Dendritic cell treated with granulocyte-macrophage colony-stimulating factor and Interleukin-4, amounts not matched to agents 40 ng/mL and 50 ng/mL, for 4 days (primary cell): ENCODE measurements at regions not wholly inside any gene's neighbourhood (a gene's known extent, or its start where the extent isn't known, plus 50 kb on each side); places are given as distances from the start of the nearest gene placed in this dataset.
"Not testable (repeated sequence)": the region's sequence is repeated elsewhere in the genome, so short reads cannot be mapped to it uniquely, and the experiment has no call there.

Experiments
- H3K27ac Mint-ChIP-seq: one replicate; pipeline ENCODE4 v1.8.0; 2022; ENCODE audit warnings: mild to moderate bottlenecking, mixed read lengths
- H3K27me3 Mint-ChIP-seq: one replicate; pipeline ENCODE4 v1.8.0; 2022; ENCODE audit warnings: mild to moderate bottlenecking, mixed read lengths
- H3K36me3 Mint-ChIP-seq: one replicate; pipeline ENCODE4 v1.8.0; 2022; ENCODE audit warnings: low read depth, mixed read lengths
- H3K4me1 Mint-ChIP-seq: one replicate; pipeline ENCODE4 v1.8.0; 2022; ENCODE audit warnings: low read depth, mixed read lengths
- H3K4me3 Mint-ChIP-seq: one replicate; pipeline ENCODE4 v1.8.0; 2022; ENCODE audit warnings: mild to moderate bottlenecking, moderate library complexity, mixed read lengths
- H3K9me3 Mint-ChIP-seq: one replicate; pipeline ENCODE4 v1.8.0; 2022; ENCODE audit warnings: mixed read lengths
- intact Hi-C: fragments of 100-400 bp; cut with micrococcal nuclease; formaldehyde crosslinking; loops from one replicate; pipeline ENCODE4 v1.15.0; 2022

DNA sequence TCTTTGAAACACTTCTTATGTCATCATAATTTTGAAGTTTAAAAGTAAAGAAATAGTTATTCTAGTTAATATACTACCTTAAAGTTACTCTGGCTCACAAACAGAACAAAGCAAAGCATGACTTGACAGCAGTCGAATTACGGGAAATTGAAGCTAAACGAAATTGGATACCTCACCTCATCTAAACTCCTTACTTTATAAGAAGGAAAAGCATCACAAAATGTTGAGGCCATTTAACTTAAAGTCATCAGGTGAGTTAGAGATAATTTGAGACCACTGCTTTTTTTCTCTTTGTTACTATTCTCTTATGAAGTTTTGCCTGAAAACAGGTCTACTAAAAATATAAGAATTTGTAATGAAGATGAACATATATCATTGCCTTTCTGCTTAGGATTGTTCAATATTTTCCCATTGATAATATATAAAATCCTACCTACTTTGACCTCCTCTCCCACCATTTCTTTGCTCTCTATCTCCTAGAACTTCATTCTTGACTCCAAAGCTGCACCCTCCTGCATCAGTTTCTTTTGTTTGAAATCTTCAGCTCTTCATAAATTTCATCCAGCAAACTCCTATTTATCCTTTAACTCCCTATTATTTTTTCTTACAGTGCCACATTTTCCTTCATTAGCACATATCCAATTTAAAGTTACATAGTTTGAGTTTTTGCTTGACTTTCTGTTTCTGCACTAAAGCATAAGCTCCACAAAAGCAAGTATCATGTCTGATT is 510.7 kb upstream of the ZNF337 start:
- H3K4me1 Mint-ChIP-seq = no peaks in the 10 kb centered on the region
- H3K27me3 Mint-ChIP-seq = peaks cover 31% of the 10 kb centered on the region
- no peak overlapping the region for H3K27ac Mint-ChIP-seq
- intact Hi-C loops = no loop called here
- H3K36me3 Mint-ChIP-seq = no peaks in the 10 kb centered on the region
- peaks cover 8% of the 10 kb centered on the region for H3K9me3 Mint-ChIP-seq
- H3K4me3 Mint-ChIP-seq = no peak overlapping the region

DNA sequence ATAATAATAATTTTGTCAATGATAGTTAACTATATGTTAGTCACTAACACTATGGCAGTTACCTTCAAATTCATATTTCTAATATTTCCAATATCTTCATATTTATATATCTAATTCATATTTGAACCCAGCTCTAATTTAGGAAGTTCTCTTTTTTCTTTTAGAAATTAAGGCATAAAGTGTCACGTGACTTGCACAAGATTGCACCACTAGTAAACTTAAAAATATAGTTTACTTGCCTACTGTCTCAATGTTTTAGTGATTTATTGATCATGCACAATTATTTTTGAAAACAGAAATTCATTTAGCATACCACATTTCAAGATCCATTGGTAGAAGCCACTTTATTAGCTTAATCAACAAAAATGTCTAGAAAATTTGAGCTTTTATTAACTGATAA is 508.7 kb upstream of the ZNF337 start:
- H3K27me3 Mint-ChIP-seq = peaks cover 30% of the 10 kb centered on the region
- H3K27ac Mint-ChIP-seq = no peak overlapping the region
- no peak overlapping the region for H3K4me3 Mint-ChIP-seq
- no peaks in the 10 kb centered on the region for H3K4me1 Mint-ChIP-seq
- intact Hi-C loops = no loop called here
- H3K9me3 Mint-ChIP-seq = peaks cover 28% of the 10 kb centered on the region
- H3K36me3 Mint-ChIP-seq = no peaks in the 10 kb centered on the region

DNA sequence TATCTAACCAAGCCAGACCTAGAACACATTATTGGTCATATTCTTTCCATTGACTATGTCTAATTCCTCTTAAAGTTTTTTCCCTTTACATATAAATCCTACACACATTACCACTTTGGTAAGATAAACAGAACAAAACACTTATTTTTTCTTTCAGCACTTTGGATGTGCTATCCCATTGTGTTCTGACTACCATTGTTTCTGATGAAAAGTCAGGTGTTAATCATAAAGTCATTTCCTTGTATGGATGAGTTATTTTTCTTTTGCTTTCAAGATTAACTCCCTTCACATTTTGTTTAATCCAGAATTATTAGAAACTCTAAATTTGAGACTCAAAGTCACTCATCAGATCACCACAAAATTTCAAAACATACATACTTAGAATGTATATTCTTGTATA is 504.4 kb upstream of the ZNF337 start:
- H3K36me3 Mint-ChIP-seq, intact Hi-C loops, H3K27ac Mint-ChIP-seq, H3K27me3 Mint-ChIP-seq, H3K4me1 Mint-ChIP-seq, H3K4me3 Mint-ChIP-seq: not testable (repeated sequence)
- H3K9me3 Mint-ChIP-seq = peaks cover 33% of the 10 kb centered on the region

DNA sequence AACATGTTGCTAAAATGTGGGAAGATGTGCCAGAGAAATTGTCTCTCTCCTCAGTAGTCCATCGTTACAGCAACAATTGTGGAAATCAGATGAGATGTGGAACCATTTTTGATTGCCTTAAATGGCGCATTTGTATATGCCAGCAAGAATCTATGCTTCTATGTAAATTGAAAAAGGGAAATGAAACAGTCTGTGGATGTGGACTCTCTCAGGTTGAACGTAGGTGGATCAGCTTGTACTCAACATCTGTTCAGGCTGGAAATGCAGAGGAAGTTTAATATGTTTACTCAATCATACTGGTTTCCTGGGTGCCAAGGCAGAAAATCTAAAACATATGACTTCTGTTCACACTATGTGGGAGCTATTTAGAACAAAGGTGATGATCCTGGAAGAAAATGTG is 490.7 kb upstream of the ZNF337 start:
- intact Hi-C loops, H3K4me1 Mint-ChIP-seq, H3K27ac Mint-ChIP-seq, H3K4me3 Mint-ChIP-seq, H3K36me3 Mint-ChIP-seq, H3K9me3 Mint-ChIP-seq, H3K27me3 Mint-ChIP-seq: not testable (repeated sequence)

- intact Hi-C loops, H3K9me3 Mint-ChIP-seq, H3K4me3 Mint-ChIP-seq, H3K27me3 Mint-ChIP-seq, H3K4me1 Mint-ChIP-seq, H3K36me3 Mint-ChIP-seq, H3K27ac Mint-ChIP-seq: not testable (repeated sequence)
Observed at GRCh38 chr20:26183720-26184119, 487.1 kb upstream of the ZNF337 start.

DNA sequence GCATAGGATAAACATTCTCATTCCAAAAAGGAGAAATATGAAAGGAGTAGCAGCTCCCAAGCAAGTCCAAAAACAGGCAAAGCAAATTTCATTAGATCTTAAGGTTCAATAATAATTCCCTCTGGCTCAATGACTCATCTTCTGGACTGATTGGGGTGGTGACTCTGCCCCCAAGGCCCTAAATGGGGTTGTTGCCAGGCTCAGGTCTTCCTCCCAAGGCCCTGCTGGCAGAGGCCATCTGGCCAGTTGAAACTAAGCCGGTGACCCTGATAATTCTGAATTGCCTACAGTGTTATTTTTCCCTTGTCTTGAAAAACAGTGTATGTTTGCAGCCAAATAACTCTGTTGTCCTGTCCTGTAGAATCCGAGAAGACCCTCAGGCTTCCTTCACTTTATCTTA is 484.7 kb upstream of the ZNF337 start:
- intact Hi-C loops, H3K27me3 Mint-ChIP-seq: not testable (repeated sequence)

DNA sequence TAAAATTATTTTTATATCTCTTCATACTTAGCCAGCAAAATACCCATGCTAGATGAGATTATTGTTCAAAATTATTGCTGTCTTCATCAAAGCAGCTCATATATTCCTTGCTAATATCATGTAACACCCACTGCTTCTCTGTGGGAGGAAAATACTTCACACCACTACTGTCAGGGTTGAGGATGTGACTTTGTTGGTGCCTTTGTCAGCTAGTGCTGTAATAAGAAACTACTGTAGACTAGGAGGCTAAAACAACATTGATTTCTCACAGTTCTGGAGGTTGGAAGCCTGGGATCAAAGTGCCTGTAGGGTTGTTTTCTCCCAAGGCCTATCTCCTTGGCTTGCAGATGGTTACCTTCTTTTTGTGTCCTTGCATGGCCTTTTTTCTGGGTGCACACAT is 475.2 kb upstream of the ZNF337 start:
- H3K27me3 Mint-ChIP-seq, H3K36me3 Mint-ChIP-seq, intact Hi-C loops, H3K9me3 Mint-ChIP-seq, H3K4me1 Mint-ChIP-seq, H3K4me3 Mint-ChIP-seq, H3K27ac Mint-ChIP-seq: not testable (repeated sequence)

More for the DNA sequence above, 484.7 kb upstream of the ZNF337 start:
- not testable (repeated sequence) for H3K9me3 Mint-ChIP-seq, H3K4me3 Mint-ChIP-seq, H3K4me1 Mint-ChIP-seq, H3K27ac Mint-ChIP-seq, H3K36me3 Mint-ChIP-seq

GRCh38 chr20:26169506-26169905 is 472.9 kb upstream of the ZNF337 start:
- no peaks in the 10 kb centered on the region for H3K9me3 Mint-ChIP-seq
- H3K4me3 Mint-ChIP-seq = no peak overlapping the region
- intact Hi-C loops = no loop called here
- H3K27ac Mint-ChIP-seq = no peak overlapping the region
- no peaks in the 10 kb centered on the region for H3K36me3 Mint-ChIP-seq
- H3K4me1 Mint-ChIP-seq = no peaks in the 10 kb centered on the region
- no peaks in the 10 kb centered on the region for H3K27me3 Mint-ChIP-seq

GRCh38 chr20:26167499-26167898 is 470.8 kb upstream of the ZNF337 start:
- no peaks in the 10 kb centered on the region for H3K4me1 Mint-ChIP-seq

GRCh38 chr20:26163890-26164289 is 467.2 kb upstream of the ZNF337 start:
- Mint-ChIP-seq H3K36me3 (no peaks in the 10 kb centered on the region), H3K4me3 (no peak overlapping the region)

More at GRCh38 chr20:26167499-26167898, 470.8 kb upstream of the ZNF337 start:
- intact Hi-C loops = no loop called here
- Mint-ChIP-seq H3K27ac (no peak overlapping the region), H3K27me3 (no peaks in the 10 kb centered on the region), H3K9me3 (no peaks in the 10 kb centered on the region), H3K36me3 (no peaks in the 10 kb centered on the region), H3K4me3 (no peak overlapping the region)

GRCh38 chr20:26163151-26163550 is 466.5 kb upstream of the ZNF337 start:
- H3K27me3 Mint-ChIP-seq, H3K4me3 Mint-ChIP-seq, intact Hi-C loops, H3K4me1 Mint-ChIP-seq, H3K36me3 Mint-ChIP-seq, H3K27ac Mint-ChIP-seq, H3K9me3 Mint-ChIP-seq: not testable (repeated sequence)

More at GRCh38 chr20:26163890-26164289, 467.2 kb upstream of the ZNF337 start:
- no peak overlapping the region for H3K27ac Mint-ChIP-seq
- no peaks in the 10 kb centered on the region for H3K9me3 Mint-ChIP-seq
- H3K4me1 Mint-ChIP-seq = no peaks in the 10 kb centered on the region
- intact Hi-C loops = no loop called here
- no peaks in the 10 kb centered on the region for H3K27me3 Mint-ChIP-seq

GRCh38 chr20:26161741-26162140 is 465.1 kb upstream of the ZNF337 start:
- H3K4me1 Mint-ChIP-seq, H3K27me3 Mint-ChIP-seq, H3K27ac Mint-ChIP-seq, intact Hi-C loops, H3K9me3 Mint-ChIP-seq, H3K36me3 Mint-ChIP-seq, H3K4me3 Mint-ChIP-seq: not testable (repeated sequence)

DNA sequence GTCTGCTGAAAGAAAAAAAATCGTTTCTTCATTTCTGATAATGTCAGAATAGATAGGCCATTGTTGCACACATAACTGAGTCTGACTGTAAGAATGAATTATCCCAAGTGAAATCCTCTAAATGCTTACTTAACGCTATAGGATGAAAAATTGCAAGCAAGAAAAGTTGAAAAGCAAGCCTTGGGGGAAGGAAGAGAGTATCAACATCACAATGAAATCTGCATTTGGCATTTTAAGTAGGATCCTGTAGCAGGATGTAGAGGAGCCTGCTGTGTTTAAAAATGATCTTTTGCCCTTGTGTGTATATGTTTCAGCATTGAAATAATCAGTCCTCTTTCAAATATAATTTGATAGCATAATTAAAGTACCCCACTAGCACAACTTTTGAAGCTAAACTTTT is 464.3 kb upstream of the ZNF337 start:
- H3K36me3 Mint-ChIP-seq, H3K9me3 Mint-ChIP-seq, intact Hi-C loops, H3K27me3 Mint-ChIP-seq, H3K4me3 Mint-ChIP-seq, H3K4me1 Mint-ChIP-seq, H3K27ac Mint-ChIP-seq: not testable (repeated sequence)

GRCh38 chr20:26154224-26154623 is 457.6 kb upstream of the ZNF337 start:
- no peak overlapping the region for H3K27ac Mint-ChIP-seq
- no peaks in the 10 kb centered on the region for H3K9me3 Mint-ChIP-seq
- no peaks in the 10 kb centered on the region for H3K36me3 Mint-ChIP-seq
- H3K4me3 Mint-ChIP-seq = no peak overlapping the region
- no peaks in the 10 kb centered on the region for H3K27me3 Mint-ChIP-seq
- H3K4me1 Mint-ChIP-seq = no peaks in the 10 kb centered on the region
- intact Hi-C loops = no loop called here

GRCh38 chr20:26135325-26136110 is 438.9 kb upstream of the ZNF337 start:
- Mint-ChIP-seq H3K36me3 (no peaks in the 10 kb centered on the region), H3K4me1 (no peaks in the 10 kb centered on the region), H3K4me3 (no peak overlapping the region), H3K27ac (no peak overlapping the region), H3K9me3 (peaks cover 40% of the 10 kb centered on the region), H3K27me3 (no peaks in the 10 kb centered on the region)
- intact Hi-C loops = no loop called here
